GM21576 (cell line): ENCODE measurements at regions not wholly inside any gene's neighbourhood (a gene's known extent, or its start where the extent isn't known, plus 50 kb on each side); places are given as distances from the start of the nearest gene placed in this dataset.

Source experiments
- ATAC-seq: cut with Tn5 transposase; IDR thresholded peaks from one replicate; pipeline ENCODE4 v1.9.1; 2021; ENCODE audit warnings: mild to moderate bottlenecking, moderate library complexity; ENCODE audit not compliant: unreplicated experiment

GRCh38 chr18:24561369-24561965, 101.0 kb downstream of the HRH4 start:
- ATAC-seq = no peak

GRCh38 chr18:24567199-24567598, 106.8 kb downstream of the HRH4 start:
- no peak for ATAC-seq

GRCh38 chr18:24570716-24571115, 110.3 kb downstream of the HRH4 start:
- no peak for ATAC-seq

GRCh38 chr18:24582771-24583170, 122.3 kb downstream of the HRH4 start:
- no peak for ATAC-seq

- ATAC-seq = no peak
Measured at GRCh38 chr18:24584205-24584604, 123.8 kb downstream of the HRH4 start.

DNA sequence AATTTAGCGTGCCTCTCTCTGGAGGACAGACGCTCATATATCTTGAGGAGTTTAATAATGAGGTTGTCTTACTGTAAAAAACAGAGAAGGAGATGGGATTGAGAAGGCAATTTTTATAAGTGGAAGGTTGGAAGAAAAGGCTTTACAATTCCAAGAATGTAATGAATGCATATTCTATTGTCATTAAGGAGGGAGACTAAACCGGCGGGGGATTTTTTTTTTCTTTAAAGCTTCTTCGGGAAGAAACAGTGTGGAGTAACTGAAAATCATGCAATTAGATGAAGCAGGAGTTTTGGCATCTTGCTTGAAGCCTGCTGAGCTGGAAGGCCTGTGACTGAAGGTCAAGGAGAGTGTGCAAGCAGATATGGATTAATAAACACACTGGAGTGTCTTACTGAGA, 124.4 kb downstream of the HRH4 start:
- no peak for ATAC-seq

- no peak for ATAC-seq
Measured at GRCh38 chr18:24585996-24586566, 125.6 kb downstream of the HRH4 start.

GRCh38 chr18:24586662-24587360, 126.4 kb downstream of the HRH4 start:
- no peak for ATAC-seq

- no peak for ATAC-seq
Measured at GRCh38 chr18:24588440-24588839, 128.0 kb downstream of the HRH4 start.

DNA sequence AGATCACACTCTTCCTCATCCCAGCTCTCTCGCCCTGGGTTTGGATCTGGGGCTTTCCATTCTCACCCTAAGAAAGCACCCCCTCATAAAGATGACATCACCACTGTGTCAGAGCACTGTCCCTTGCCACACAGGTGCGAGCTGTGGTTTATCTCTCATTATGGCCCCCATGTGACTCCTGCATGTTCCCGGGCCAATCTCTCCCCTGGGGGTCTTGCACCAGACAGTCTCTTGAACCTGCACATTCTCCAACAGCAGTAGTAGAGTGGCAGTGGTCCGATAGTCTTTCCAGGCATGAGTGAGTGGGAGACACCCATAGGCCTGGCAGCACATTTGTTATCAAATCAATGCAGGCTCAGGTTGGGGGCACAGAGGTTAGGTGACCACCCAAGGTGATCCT, 130.5 kb downstream of the HRH4 start:
- ATAC-seq = no peak

- no peak for ATAC-seq
Measured at GRCh38 chr18:24593401-24593800, 133.0 kb downstream of the HRH4 start.

GRCh38 chr18:24593886-24594285, 133.4 kb downstream of the HRH4 start:
- ATAC-seq = no peak

- ATAC-seq = no peak
Measured at GRCh38 chr18:24595561-24596031, 135.2 kb downstream of the HRH4 start.

DNA sequence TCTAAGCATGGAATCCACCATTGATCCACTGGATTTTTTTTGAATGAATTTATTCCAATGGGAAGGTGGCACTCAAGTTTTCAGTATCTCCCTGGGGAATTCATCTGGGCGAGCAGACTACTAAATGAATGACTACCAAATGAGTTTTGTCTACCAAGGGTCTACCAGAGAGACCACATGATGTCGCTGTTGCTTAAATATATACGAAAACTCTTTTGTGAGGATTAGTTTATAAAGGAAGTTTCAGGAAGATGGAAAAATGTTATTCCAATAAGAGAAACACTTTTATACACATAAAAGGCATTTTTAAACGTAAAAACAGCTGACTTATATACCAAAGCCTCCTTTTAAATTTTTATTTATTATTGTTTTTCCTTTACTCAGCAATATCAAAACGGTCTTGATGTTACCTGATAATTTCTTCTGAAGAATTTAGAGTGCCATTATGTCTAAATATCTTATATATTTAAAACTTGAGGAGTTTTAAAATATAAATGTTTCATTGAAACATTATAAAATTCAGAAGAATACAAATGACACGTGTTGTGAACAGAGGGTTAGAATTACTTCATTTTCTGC, 139.7 kb downstream of the HRH4 start:
- ATAC-seq = no peak

DNA sequence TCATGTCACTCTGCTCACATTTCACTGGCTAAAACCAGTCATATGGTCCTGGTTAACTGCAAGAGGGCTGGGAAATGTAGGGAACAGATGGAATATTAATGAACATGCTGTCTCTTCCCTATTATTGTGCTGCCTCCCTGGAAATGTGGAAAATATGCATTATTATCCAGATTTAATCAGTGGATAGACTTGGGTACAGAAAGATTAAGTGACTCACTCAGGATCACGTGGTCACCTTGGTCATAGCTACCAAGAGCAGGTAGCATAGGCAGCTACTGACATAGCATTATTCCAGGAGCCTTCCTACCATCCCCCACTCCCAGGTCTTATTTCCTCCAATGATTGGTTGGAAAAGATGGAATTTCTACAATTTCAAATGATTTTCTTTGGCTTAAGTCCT, 141.1 kb downstream of the HRH4 start:
- no peak for ATAC-seq

GRCh38 chr18:24602201-24602600, 141.8 kb downstream of the HRH4 start:
- no peak for ATAC-seq

DNA sequence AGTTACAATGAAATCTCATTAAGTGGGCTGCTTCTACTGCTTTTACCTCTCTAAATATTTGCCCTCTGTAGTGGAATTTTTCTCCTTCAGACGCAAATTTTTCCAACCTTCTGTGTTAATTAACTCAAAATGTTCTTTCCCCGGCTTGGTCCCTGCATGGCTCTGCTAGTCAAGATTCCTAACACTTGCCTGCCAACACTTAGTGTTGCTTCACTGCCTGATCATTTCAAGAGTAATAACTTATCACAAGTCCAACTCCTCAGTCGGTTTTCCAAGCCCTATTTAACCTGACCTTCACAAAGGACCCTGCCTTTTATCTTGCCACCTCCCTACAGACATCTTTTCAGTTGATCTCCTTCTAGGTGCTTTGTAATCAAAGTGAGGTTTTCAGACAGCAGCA, 142.7 kb downstream of the HRH4 start:
- ATAC-seq = no peak

- no peak for ATAC-seq
Measured at GRCh38 chr18:24605444-24605843, 145.0 kb downstream of the HRH4 start.

DNA sequence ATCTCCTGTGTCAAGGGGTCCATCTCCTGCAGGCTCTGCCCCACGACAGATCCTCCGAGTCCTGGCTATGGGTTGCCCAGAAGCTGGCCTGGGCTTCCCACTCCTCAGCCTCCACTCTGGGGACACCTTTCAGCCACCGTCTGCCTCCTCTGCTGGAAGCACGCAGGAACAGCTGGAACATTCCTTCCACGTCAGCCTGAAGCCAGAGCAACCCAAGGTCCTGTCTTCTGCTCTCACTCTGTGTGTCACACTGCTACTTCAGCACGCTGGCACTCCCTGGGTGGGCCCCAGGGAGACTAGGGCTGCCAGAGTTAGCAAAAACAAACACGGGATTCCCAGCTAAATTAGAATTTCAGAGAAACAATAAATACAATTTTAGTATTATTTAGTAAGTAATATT, 148.8 kb downstream of the HRH4 start:
- ATAC-seq = no peak

DNA sequence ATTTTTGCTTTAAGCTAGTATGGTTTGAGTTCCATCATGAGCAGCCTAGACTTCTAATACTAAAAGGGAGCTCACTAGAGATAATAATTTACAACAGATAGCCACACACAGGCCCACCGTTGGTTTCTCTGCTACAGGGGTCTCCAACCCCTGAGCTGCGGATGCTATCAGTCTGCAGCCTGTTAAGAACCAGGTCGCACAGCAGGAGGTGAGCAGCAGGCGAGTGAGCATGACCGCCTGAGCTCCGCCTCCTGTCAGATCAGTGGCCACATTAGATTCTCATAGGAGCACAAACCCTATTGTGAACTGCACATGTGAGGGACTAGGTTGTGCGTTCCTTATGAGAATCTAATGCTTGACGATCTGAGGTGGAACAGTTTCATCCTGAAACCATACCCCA, 150.6 kb downstream of the HRH4 start:
- ATAC-seq = no peak

GRCh38 chr18:24613896-24614640, 153.6 kb downstream of the HRH4 start:
- ATAC-seq = no peak
